ENCODE measurements at regions not wholly inside any gene's neighbourhood (a gene's known extent, or its start where the extent isn't known, plus 50 kb on each side); places are given as distances from the start of the nearest gene placed in this dataset.
A peak's percentile ranks its signal among the peaks of the same experiment; 100 is the strongest.

DNA sequence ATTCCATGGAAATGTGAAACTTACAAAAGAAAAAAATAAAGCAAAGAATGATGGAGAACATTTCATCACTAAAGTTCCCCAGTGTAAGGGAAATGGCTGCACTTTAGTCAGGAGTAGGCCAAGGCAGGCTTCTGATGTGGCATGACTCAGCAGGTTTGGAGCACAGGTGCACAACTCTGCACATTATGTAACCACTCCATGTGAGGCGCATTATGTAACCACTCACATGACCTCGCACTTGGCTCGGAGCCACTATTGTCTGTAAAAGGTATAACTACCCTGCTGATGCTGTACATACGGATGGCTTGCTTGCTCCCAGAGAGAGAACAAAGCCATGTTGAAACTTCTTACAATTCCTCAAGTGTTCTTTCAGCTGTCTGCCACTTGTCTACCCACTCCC is 727.6 kb downstream of the TRAM1L1 start:
- no peak overlapping the region for H3K4ac ChIP-seq (ENCODE audit: low read depth, low read length)
- H3K9me1 ChIP-seq (ENCODE audit: insufficient read depth, low read length), result no peaks in the 10 kb centered on the region
- no peak overlapping the region for H2AK5ac ChIP-seq (ENCODE audit: low read depth, low read length)
- intact Hi-C loops (cut with micrococcal nuclease) (no loop called here), dilution Hi-C loops (cut with HindIII; ENCODE audit: low sequenced_read_pairs, unreplicated experiment) (no loop called here), in situ Hi-C loops (cut with MboI; ENCODE audit: low sequenced_read_pairs) (no loop called here)
- peaks cover 4% of the 10 kb centered on the region; the same call in 1 of the 2 replicates for H3K9me3 ChIP-seq (ENCODE audit: control insufficient read depth, insufficient read depth, low read length)
- no peak overlapping the region for H2BK5ac ChIP-seq (ENCODE audit: low read depth, low read length, poor library complexity, severe bottlenecking)
- H3K4me3 ChIP-seq (ENCODE audit: insufficient read depth, low read depth, low read length), result no peak overlapping the region
- no peak for TF ChIP-seq POLR2A (IDR thresholded peaks at IDR 0.05; ENCODE audit: low read depth, low read length)
- no peak for TF ChIP-seq RCOR1 (IDR thresholded peaks at IDR 0.05; ENCODE audit: insufficient replicate concordance, low read length)
- TF ChIP-seq, protein P1, sequence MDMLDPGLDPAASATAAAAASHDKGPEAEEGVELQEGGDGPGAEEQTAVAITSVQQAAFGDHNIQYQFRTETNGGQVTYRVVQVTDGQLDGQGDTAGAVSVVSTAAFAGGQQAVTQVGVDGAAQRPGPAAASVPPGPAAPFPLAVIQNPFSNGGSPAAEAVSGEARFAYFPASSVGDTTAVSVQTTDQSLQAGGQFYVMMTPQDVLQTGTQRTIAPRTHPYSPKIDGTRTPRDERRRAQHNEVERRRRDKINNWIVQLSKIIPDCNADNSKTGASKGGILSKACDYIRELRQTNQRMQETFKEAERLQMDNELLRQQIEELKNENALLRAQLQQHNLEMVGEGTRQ (IDR thresholded peaks at IDR 0.05; ENCODE audit: low read depth, low read length), result no peak
- no peak for TF ChIP-seq ELK1 (IDR thresholded peaks at IDR 0.05; ENCODE audit: borderline replicate concordance, low read depth, low read length)
- no peak for TF ChIP-seq CHD1 (IDR thresholded peaks at IDR 0.05; ENCODE audit: low read depth, low read length)
- TF ChIP-seq, protein P2, sequence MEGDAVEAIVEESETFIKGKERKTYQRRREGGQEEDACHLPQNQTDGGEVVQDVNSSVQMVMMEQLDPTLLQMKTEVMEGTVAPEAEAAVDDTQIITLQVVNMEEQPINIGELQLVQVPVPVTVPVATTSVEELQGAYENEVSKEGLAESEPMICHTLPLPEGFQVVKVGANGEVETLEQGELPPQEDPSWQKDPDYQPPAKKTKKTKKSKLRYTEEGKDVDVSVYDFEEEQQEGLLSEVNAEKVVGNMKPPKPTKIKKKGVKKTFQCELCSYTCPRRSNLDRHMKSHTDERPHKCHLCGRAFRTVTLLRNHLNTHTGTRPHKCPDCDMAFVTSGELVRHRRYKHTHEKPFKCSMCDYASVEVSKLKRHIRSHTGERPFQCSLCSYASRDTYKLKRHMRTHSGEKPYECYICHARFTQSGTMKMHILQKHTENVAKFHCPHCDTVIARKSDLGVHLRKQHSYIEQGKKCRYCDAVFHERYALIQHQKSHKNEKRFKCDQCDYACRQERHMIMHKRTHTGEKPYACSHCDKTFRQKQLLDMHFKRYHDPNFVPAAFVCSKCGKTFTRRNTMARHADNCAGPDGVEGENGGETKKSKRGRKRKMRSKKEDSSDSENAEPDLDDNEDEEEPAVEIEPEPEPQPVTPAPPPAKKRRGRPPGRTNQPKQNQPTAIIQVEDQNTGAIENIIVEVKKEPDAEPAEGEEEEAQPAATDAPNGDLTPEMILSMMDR (conservative IDR thresholded peaks at IDR 0.05; ENCODE audit: low read depth, low read length), result no peak
- TF ChIP-seq NFE2L2 (IDR thresholded peaks at IDR 0.05; ENCODE audit: low read depth, low read length), result peak; percentile 73
- CTCF ChIA-PET, result no interaction called here
- no peak overlapping the region for H3K56ac ChIP-seq (ENCODE audit: extremely low read depth, insufficient read depth, low read length)
- POLR2A ChIA-PET (ENCODE audit: unreplicated experiment), result no interaction called here
- H4K8ac ChIP-seq (ENCODE audit: low read depth in 2 of 2, low read length in 2 of 2), result no peak overlapping the region
- H3K4me2 ChIP-seq (ENCODE audit: low read depth, low read length), result no peak overlapping the region
- no peak overlapping the region for H4K5ac ChIP-seq (ENCODE audit: low read depth, low read length)
- H3K36me3 ChIP-seq (ENCODE audit: control insufficient read depth, insufficient read depth, low read length), result no peaks in the 10 kb centered on the region
- H3K14ac ChIP-seq (replicated peaks; ENCODE audit: low read depth, low read length), result no peak overlapping the region
- H2AFZ ChIP-seq (replicated peaks; ENCODE audit: low read length, poor library complexity), result no peak overlapping the region
- H4K20me1 ChIP-seq (ENCODE audit: insufficient read depth, low read length), result no peaks in the 10 kb centered on the region
- H3K27ac ChIP-seq (ENCODE audit: insufficient read depth, low read length), result no peak overlapping the region
- H3K79me1 ChIP-seq (ENCODE audit: low read depth in 1 of 2, low read length in 2 of 2), result no peaks in the 10 kb centered on the region
- no peak overlapping the region for H2BK15ac ChIP-seq (ENCODE audit: low read depth, low read length)
- H3K9ac ChIP-seq (ENCODE audit: low read depth, low read length), result no peak overlapping the region
- no peak overlapping the region for H3K23ac ChIP-seq (ENCODE audit: low read depth, low read length)
- BruUV-seq (replicated peaks), result no TSS peak
- DNase-seq, result no peak
- H2AK9ac ChIP-seq (replicated peaks; ENCODE audit: low read depth, low read length, poor library complexity), result no peak overlapping the region
- no peak overlapping the region for H2BK20ac ChIP-seq (ENCODE audit: low read depth, low read length)
- H3K18ac ChIP-seq (ENCODE audit: low read depth, low read length), result no peak overlapping the region
- H4K91ac ChIP-seq (ENCODE audit: insufficient read depth, low read depth, low read length), result no peak overlapping the region
- no peak overlapping the region for H2BK120ac ChIP-seq (ENCODE audit: low read depth, low read length)
- no peak for ATAC-seq (ENCODE audit: low read depth)
- no peaks in the 10 kb centered on the region for H3K27me3 ChIP-seq (ENCODE audit: control insufficient read depth, insufficient read depth, low read length)
- H3K4me1 ChIP-seq (ENCODE audit: control insufficient read depth, insufficient read depth, low read length), result no peaks in the 10 kb centered on the region
- no CpG with 5 or more reads among the region's 4 CpGs for WGBS, 2 experiments (ENCODE audit: extremely low coverage in 2 of 2, insufficient read length in 1 of 2)

Data from IMR-90 (cell line).